ENCODE measurements at regions not wholly inside any gene's neighbourhood (a gene's known extent, or its start where the extent isn't known, plus 50 kb on each side); places are given as distances from the start of the nearest gene placed in this dataset.

DNA sequence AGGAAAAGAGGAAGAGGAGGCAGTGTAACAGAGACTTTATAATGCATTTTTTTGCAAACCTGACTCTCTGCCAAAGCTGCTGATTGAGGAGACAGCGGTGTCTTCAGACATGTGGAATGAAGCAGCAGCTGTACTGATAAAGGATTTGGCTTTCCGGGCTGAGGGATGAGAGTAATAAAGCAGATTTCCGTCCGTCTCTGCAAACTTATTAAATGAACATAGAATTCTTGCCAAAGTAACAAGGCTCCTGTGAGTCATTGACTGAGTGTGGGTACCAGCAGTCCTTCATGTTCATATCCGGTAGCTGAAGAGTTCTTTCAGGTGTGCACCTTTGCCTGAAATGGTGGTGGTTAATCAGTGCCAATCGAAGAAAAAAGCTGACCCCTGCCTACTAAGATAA is 112.6 kb downstream of the LIG4 start:
- H3K27ac ChIP-seq (ENCODE audit: low read depth, low read length) = no peak overlapping the region
- DNase-seq (ENCODE audit: low read depth, low spot score) = no peak
- CTCF ChIA-PET = interaction anchor here (0.7 kb wide), 1 partner anchor 53 kb away, joined by 4 read pairs; no protein-coding TSS in a partner anchor
- no peaks in the 10 kb centered on the region for H3K9me3 ChIP-seq (ENCODE audit: control insufficient read depth, insufficient read depth, low read length)
- H3K4me3 ChIP-seq (ENCODE audit: low read depth, low read length) = no peak overlapping the region
- H3K27me3 ChIP-seq (ENCODE audit: control insufficient read depth, insufficient read depth, low read length) = peaks cover 7% of the 10 kb centered on the region
- TF ChIP-seq, protein P1, sequence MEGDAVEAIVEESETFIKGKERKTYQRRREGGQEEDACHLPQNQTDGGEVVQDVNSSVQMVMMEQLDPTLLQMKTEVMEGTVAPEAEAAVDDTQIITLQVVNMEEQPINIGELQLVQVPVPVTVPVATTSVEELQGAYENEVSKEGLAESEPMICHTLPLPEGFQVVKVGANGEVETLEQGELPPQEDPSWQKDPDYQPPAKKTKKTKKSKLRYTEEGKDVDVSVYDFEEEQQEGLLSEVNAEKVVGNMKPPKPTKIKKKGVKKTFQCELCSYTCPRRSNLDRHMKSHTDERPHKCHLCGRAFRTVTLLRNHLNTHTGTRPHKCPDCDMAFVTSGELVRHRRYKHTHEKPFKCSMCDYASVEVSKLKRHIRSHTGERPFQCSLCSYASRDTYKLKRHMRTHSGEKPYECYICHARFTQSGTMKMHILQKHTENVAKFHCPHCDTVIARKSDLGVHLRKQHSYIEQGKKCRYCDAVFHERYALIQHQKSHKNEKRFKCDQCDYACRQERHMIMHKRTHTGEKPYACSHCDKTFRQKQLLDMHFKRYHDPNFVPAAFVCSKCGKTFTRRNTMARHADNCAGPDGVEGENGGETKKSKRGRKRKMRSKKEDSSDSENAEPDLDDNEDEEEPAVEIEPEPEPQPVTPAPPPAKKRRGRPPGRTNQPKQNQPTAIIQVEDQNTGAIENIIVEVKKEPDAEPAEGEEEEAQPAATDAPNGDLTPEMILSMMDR (IDR thresholded peaks at IDR 0.05; ENCODE audit: low read depth, low read length) = no peak
- POLR2A ChIA-PET = no interaction called here

DNA sequence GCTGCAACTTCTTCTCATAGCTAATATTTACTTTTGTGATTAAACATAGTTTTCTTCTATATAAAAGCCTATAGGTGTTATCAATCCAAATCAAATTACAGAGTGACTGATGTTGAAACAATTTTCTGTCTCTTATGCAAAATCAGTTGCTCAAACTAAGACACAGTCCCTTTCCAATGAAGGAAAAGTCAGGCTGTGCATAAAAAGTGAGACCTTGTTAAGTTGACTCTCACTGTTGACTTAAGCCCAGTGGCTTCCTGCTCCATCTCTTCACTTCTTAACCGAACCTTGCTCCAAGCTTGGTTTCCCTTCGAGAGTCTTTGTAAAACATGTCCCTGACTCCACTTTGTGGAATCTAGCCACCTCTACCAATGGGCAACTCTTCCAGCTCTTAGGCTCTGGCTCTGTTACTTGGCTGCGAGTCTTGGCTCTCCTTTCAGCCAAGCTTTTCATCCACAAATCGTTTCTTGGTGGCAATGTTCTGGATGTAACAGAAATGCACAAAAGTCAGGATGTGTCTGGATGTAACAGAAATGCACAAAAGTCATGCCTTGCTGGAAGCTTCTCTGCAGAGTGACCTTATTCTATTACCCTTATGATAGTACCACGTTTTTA is 118.9 kb downstream of the LIG4 start:
- Histone ChIP-seq H3K27ac (ENCODE audit: low read depth, low read length) (no peak overlapping the region), H3K27me3 (ENCODE audit: control insufficient read depth, insufficient read depth, low read length) (no peaks in the 10 kb centered on the region), H3K4me3 (ENCODE audit: low read depth, low read length) (no peak overlapping the region), H3K9me3 (ENCODE audit: control insufficient read depth, insufficient read depth, low read length) (no peaks in the 10 kb centered on the region)
- ChIA-PET CTCF (interaction anchor here (0.7 kb wide), 1 partner anchor 190 kb away, joined by 4 read pairs; no protein-coding TSS in a partner anchor), POLR2A (no interaction called here)
- no peak for DNase-seq (ENCODE audit: low read depth, low spot score)
- TF ChIP-seq, protein P1 (IDR thresholded peaks at IDR 0.05; ENCODE audit: low read depth, low read length) = no peak

DNA sequence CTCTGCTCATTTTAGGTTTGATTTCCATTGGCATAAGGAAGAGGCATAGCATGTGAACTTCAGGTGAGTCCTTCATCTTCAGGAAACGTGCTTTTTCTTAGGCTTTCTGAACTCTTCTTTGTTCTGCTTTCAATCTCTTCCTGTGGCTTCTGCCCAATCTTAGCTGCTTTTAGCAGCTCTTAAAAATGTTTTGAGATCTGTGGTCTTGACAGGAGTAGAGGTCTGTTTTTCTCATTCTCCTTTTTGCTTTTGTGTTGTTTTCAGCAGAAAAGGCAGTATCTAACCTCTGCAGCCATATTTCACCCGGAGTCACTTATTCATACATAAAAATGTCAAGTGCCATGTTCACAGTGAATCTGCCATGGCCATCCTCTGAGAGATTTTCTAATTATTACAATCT is 120.3 kb downstream of the LIG4 start:
- no peak overlapping the region for H3K27ac ChIP-seq (ENCODE audit: low read depth, low read length)
- TF ChIP-seq, protein P1 (IDR thresholded peaks at IDR 0.05; ENCODE audit: low read depth, low read length) = no peak
- no peaks in the 10 kb centered on the region for H3K27me3 ChIP-seq (ENCODE audit: control insufficient read depth, insufficient read depth, low read length)
- H3K9me3 ChIP-seq (ENCODE audit: control insufficient read depth, insufficient read depth, low read length) = no peaks in the 10 kb centered on the region
- DNase-seq (ENCODE audit: low read depth, low spot score) = no peak
- H3K4me3 ChIP-seq (ENCODE audit: low read depth, low read length) = no peak overlapping the region
- CTCF ChIA-PET = no interaction called here
- POLR2A ChIA-PET = no interaction called here

DNA sequence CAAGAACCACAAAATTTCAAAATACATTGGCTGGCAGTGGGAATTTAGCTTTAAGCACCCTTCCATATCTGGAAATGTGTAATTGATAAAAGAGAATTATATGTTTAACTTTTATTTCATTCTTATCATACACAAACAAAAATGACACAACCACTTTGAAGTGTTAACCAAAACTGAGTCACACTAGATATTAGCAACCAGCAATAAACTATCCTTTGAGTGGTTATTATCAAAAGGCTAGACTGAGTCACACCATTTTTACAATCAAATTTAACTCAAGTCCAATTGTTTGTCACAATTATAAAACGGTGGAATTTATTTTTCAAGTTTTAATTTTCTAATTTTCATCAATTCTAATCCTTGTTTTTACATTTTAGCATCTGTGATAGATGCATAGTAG is 121.7 kb downstream of the LIG4 start:
- H3K27ac ChIP-seq (ENCODE audit: low read depth, low read length) = no peak overlapping the region
- ChIA-PET POLR2A (no interaction called here), CTCF (no interaction called here)
- H3K27me3 ChIP-seq (ENCODE audit: control insufficient read depth, insufficient read depth, low read length) = no peaks in the 10 kb centered on the region
- TF ChIP-seq, protein P1 (IDR thresholded peaks at IDR 0.05; ENCODE audit: low read depth, low read length) = no peak
- DNase-seq (ENCODE audit: low read depth, low spot score) = no peak
- no peaks in the 10 kb centered on the region for H3K9me3 ChIP-seq (ENCODE audit: control insufficient read depth, insufficient read depth, low read length)
- H3K4me3 ChIP-seq (ENCODE audit: low read depth, low read length) = no peak overlapping the region

DNA sequence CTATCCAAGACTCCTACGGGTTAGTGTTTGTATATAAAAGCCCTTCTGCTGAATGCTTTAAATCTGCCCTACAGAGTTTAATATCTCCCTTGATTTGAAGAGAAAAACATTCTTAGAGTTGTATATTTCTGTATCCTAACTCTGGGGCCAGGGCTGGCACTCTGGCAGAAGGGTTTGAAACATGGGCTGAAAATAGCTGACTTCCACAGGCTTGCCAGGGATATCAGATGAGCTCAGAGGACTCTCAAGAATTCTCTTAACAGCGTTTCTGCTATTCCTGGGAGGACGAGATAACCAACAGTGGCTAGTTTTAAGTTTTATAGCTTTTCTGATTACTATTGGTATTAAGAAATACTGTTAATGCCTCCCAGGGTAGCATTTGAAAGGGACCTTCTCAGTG is 127.5 kb downstream of the LIG4 start:
- CTCF ChIA-PET = interaction anchor here (1.9 kb wide), 1 partner anchor 68 kb away, joined by 8 read pairs; no protein-coding TSS in a partner anchor
- no peak overlapping the region for H3K4me3 ChIP-seq (ENCODE audit: low read depth, low read length)
- POLR2A ChIA-PET = no interaction called here
- TF ChIP-seq, protein P1 (IDR thresholded peaks at IDR 0.05; ENCODE audit: low read depth, low read length) = no peak
- DNase-seq (ENCODE audit: low read depth, low spot score) = no peak
- peaks cover 3% of the 10 kb centered on the region for H3K27me3 ChIP-seq (ENCODE audit: control insufficient read depth, insufficient read depth, low read length)
- H3K27ac ChIP-seq (ENCODE audit: low read depth, low read length) = no peak overlapping the region
- no peaks in the 10 kb centered on the region for H3K9me3 ChIP-seq (ENCODE audit: control insufficient read depth, insufficient read depth, low read length)
